Endothelial cell of umbilical vein (primary cell): ENCODE measurements at regions not wholly inside any gene's neighbourhood (a gene's known extent, or its start where the extent isn't known, plus 50 kb on each side); places are given as distances from the start of the nearest gene placed in this dataset.

Source experiments
- BruUV-seq: library from RNA; stranded (reverse); fragments of 400-500 nt; replicated peaks from 2 replicates; lab custom pipeline; 2021; lab: Mats Ljungman, UMichigan
- CTCF ChIA-PET: fragments of 300-600, 350-600 bp; sonication (Branson Sonifier 250); formaldehyde crosslinking; loops from one replicate; lab custom pipeline; 2021; ENCODE audit warnings: antibody characterized with exemption, inconsistent platforms; lab: Charles Lee
- POLR2A ChIA-PET: fragments of 300-600, 350-600 bp; sonication (Branson Sonifier 250); formaldehyde crosslinking; loops from one replicate; lab custom pipeline; 2021; ENCODE audit warnings: antibody characterized with exemption, inconsistent platforms; lab: Charles Lee
- DNase-seq: peaks from one replicate; pipeline ENCODE4 v3.0.0-alpha.2; 2011; ENCODE audit warnings: low read depth, low spot score
- FAIRE-seq: peaks from 2 replicates; lab custom pipeline; 2011; peaks lifted over from hg19 to GRCh38; lab: Jason Lieb, UNC
- H2AFZ ChIP-seq: 2 replicates; pipeline ENCODE4 v1.6.0; 2012; ENCODE audit warnings: low read depth, low read length, control low read depth, inconsistent platforms
- H3K27ac ChIP-seq: 2 replicates; pipeline ENCODE4 v1.5.1; 2011; ENCODE audit warnings: low read depth, mild to moderate bottlenecking, control low read depth, low read length, moderate library complexity; ENCODE audit not compliant: insufficient read depth
- H3K27me3 ChIP-seq, 2 experiments: 2 replicates each; pipeline versions ENCODE4 v1.6.0 to v1.6.1; 2011; ENCODE audit warnings: low read length in 2 of 2, mixed read lengths in 1 of 2; ENCODE audit not compliant: control insufficient read depth in 2 of 2, insufficient read depth in 2 of 2
- H3K36me3 ChIP-seq, 2 experiments: 2 replicates in 1 of 2; 3 replicates in 1 of 2; pipeline ENCODE4 v1.5.1; 2011; ENCODE audit warnings: low read length in 2 of 2, mild to moderate bottlenecking in 1 of 2, moderate library complexity in 1 of 2; ENCODE audit not compliant: control insufficient read depth in 2 of 2, insufficient read depth in 2 of 2; ENCODE audit errors: extremely low read depth in 1 of 2
- H3K4me1 ChIP-seq: 3 replicates; pipeline ENCODE4 v1.5.1; 2011; ENCODE audit warnings: mild to moderate bottlenecking, low read length; ENCODE audit not compliant: control insufficient read depth, insufficient read depth; ENCODE audit errors: extremely low read depth
- H3K4me2 ChIP-seq: 2 replicates; pipeline ENCODE4 v1.6.1; 2011; ENCODE audit warnings: low read length, control low read depth, mixed read lengths; ENCODE audit not compliant: insufficient read depth
- H3K4me3 ChIP-seq, 3 experiments: fragments of 200-600 bp in 1 of 3; sonication (generic), shearing (Covaris generic) in 1 of 3; replicated peaks in 1 of 3; 2 replicates each; pipeline ENCODE4 v1.5.1; 2011 to 2016; ENCODE audit warnings: control low read depth in 3 of 3, low read length in 3 of 3, mild to moderate bottlenecking in 2 of 3, inconsistent platforms in 1 of 3, low read depth in 1 of 3, moderate library complexity in 1 of 3; ENCODE audit not compliant: insufficient read depth in 1 of 3
- H3K79me2 ChIP-seq: 2 replicates; pipeline ENCODE4 v1.6.0; 2012; ENCODE audit warnings: low read length, inconsistent platforms; ENCODE audit not compliant: control insufficient read depth, insufficient read depth
- H3K9ac ChIP-seq: replicated peaks from 2 replicates; pipeline ENCODE3; 2011; ENCODE audit warnings: low read length, control low read depth; ENCODE audit not compliant: insufficient read depth; ENCODE audit errors: extremely low read depth
- H3K9me1 ChIP-seq: replicated peaks from 3 replicates; pipeline ENCODE4 v1.6.0; 2011; ENCODE audit warnings: mild to moderate bottlenecking, low read length; ENCODE audit not compliant: control insufficient read depth, insufficient read depth; ENCODE audit errors: extremely low read depth
- H3K9me3 ChIP-seq: replicated peaks from 2 replicates; pipeline ENCODE4 v1.5.1; 2012; ENCODE audit warnings: low read length, inconsistent platforms; ENCODE audit not compliant: control insufficient read depth, insufficient read depth
- H4K20me1 ChIP-seq: replicated peaks from 2 replicates; pipeline ENCODE3; 2011; ENCODE audit warnings: mild to moderate bottlenecking, low read length; ENCODE audit not compliant: control insufficient read depth, insufficient read depth; ENCODE audit errors: extremely low read depth
- EZH2 ChIP-seq: IDR thresholded peaks from 2 replicates; pipeline ENCODE4 v1.6.1; 2012; ENCODE audit warnings: borderline replicate concordance, low read depth, mild to moderate bottlenecking, moderate library complexity, low read length, inconsistent platforms; ENCODE audit not compliant: severe bottlenecking
- FOS ChIP-seq: IDR thresholded peaks from 2 replicates; pipeline ENCODE4 v1.6.1; 2011; ENCODE audit warnings: mild to moderate bottlenecking, low read length, moderate library complexity, borderline replicate concordance; ENCODE audit not compliant: insufficient read depth
- GATA2 ChIP-seq: IDR thresholded peaks from 2 replicates; pipeline ENCODE4 v1.7.0; 2011; ENCODE audit warnings: low read depth, mild to moderate bottlenecking, moderate library complexity, mixed read lengths, low read length; ENCODE audit not compliant: insufficient read length, insufficient read depth
- JUN ChIP-seq: IDR thresholded peaks from 2 replicates; pipeline ENCODE4 v1.6.1; 2011; ENCODE audit warnings: borderline replicate concordance, low read depth; ENCODE audit not compliant: insufficient read length, insufficient read depth
- MYC ChIP-seq: IDR thresholded peaks from one replicate; pipeline ENCODE4 v1.6.1; 2011; ENCODE audit warnings: mild to moderate bottlenecking, low read depth, low read length
- POLR2A ChIP-seq: IDR thresholded peaks from 2 replicates; pipeline ENCODE4 v1.6.1; 2012; ENCODE audit warnings: low read depth, mild to moderate bottlenecking, control low read depth, low read length
- POLR2AphosphoS5 ChIP-seq: IDR thresholded peaks from 2 replicates; pipeline ENCODE4 v1.6.1; 2012; ENCODE audit warnings: low read depth, mild to moderate bottlenecking, control low read depth, low read length, moderate library complexity; ENCODE audit not compliant: insufficient read depth
- dilution Hi-C: fragments of 300-500 bp; cut with MboI; formaldehyde crosslinking; loops from one replicate; pipeline ENCODE4 v1.15.0; 2019; ENCODE audit warnings: low sequenced_read_pairs; ENCODE audit not compliant: extremely low pct_ligation_motif_present
- intact Hi-C: fragments of 100-400 bp; cut with micrococcal nuclease; formaldehyde crosslinking; loops from one replicate; pipeline ENCODE4 v1.10.0; 2022
- TF ChIP-seq, protein P1 (sequence below), 2 donors: IDR thresholded peaks; 1 replicate in 1 of 2; 2 replicates in 1 of 2; pipeline ENCODE4 v1.5.1; 2011; ENCODE audit warnings: low read length in 2 of 2, mild to moderate bottlenecking in 2 of 2, moderate library complexity in 2 of 2, control low read depth in 1 of 2, inconsistent platforms in 1 of 2, low read depth in 1 of 2; ENCODE audit not compliant: insufficient read depth in 1 of 2; ENCODE audit errors: extremely low read depth in 1 of 2
- TF ChIP-seq, protein P2 (sequence below): IDR thresholded peaks from 2 replicates; pipeline ENCODE4 v1.6.1; 2011; ENCODE audit not compliant: insufficient read depth, insufficient read length

DNA sequence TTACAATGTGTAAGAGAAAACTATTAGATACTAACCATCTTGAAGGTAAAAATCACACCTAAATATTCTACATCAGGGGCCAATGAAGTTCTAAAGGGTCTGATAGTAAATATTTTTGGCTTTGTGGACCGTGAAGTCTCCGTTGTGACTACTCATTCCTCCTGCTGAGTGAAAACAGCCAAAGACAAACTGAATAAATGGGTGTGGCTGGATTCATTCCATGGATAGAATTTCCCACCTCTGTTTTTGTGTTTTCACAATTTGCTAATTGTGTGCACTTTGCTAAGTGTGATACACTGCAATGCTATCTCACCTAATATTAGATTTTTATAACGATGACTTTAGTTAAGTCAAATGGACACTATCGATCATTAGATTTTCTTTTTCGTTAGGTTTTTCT is 1474.0 kb downstream of the PLA2G4A start:
- no TSS peak for BruUV-seq
- Histone ChIP-seq H4K20me1 (no peaks in the 10 kb centered on the region), H3K9me3 (no peaks in the 10 kb centered on the region), H3K4me1 (no peaks in the 10 kb centered on the region), H3K79me2 (no peaks in the 10 kb centered on the region), H3K9me1 (no peaks in the 10 kb centered on the region), H3K36me3 (no peaks in the 10 kb centered on the region), H3K4me3 (no peak overlapping the region), H3K4me2 (no peak overlapping the region), H3K9ac (no peak overlapping the region), H3K27me3 (no peaks in the 10 kb centered on the region), H3K27ac (no peak overlapping the region), H2AFZ (no peak overlapping the region)
- CTCF ChIA-PET: no interaction called here
- dilution Hi-C loops (no loop called here), intact Hi-C loops (no loop called here)
- DNase-seq: no peak
- no peak for FAIRE-seq
- POLR2A ChIA-PET: no interaction called here
- TF ChIP-seq, protein P1, sequence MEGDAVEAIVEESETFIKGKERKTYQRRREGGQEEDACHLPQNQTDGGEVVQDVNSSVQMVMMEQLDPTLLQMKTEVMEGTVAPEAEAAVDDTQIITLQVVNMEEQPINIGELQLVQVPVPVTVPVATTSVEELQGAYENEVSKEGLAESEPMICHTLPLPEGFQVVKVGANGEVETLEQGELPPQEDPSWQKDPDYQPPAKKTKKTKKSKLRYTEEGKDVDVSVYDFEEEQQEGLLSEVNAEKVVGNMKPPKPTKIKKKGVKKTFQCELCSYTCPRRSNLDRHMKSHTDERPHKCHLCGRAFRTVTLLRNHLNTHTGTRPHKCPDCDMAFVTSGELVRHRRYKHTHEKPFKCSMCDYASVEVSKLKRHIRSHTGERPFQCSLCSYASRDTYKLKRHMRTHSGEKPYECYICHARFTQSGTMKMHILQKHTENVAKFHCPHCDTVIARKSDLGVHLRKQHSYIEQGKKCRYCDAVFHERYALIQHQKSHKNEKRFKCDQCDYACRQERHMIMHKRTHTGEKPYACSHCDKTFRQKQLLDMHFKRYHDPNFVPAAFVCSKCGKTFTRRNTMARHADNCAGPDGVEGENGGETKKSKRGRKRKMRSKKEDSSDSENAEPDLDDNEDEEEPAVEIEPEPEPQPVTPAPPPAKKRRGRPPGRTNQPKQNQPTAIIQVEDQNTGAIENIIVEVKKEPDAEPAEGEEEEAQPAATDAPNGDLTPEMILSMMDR (IDR thresholded peaks at IDR 0.05; ENCODE audit: extremely low read depth in 1 of 2, insufficient read depth in 1 of 2, low read depth in 1 of 2, low read length in 2 of 2): no peak
- no peak for TF ChIP-seq GATA2

DNA sequence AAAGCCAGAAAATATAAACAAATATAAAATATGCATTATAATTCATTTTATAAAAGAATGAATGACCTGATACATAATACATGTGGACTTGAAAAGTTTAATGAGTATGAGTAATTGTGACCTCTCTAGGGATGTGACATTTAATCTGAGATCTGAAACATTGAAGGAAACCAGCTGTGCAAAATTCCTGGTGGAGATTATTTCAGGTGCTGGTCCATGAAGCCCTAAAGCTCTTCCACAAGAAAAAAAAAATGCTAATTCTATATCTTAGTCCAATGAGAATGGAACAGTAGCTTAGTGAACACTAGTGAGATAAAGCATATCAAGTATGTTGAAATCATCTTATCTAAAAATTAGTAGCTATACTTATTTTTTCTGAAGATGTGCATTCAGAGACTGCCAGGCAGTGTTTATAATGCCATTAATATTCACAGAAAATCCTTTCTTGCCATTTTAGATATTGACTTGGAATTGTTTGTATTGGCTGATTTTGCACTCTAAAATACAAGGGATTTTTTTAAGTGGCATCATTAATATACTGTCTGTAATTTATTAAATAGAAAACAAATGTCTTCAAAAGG is 1485.9 kb downstream of the PLA2G4A start:
- FAIRE-seq: no peak
- dilution Hi-C loops: no loop called here

More for the DNA sequence above, 1485.9 kb downstream of the PLA2G4A start:
- H4K20me1 ChIP-seq: no peaks in the 10 kb centered on the region
- DNase-seq: no peak
- no peak overlapping the region for H2AFZ ChIP-seq
- H3K9me3 ChIP-seq: no peaks in the 10 kb centered on the region
- no peaks in the 10 kb centered on the region for H3K9me1 ChIP-seq
- TF ChIP-seq, protein P2, sequence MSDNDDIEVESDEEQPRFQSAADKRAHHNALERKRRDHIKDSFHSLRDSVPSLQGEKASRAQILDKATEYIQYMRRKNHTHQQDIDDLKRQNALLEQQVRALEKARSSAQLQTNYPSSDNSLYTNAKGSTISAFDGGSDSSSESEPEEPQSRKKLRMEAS: no peak
- TF ChIP-seq GATA2 (no peak), FOS (no peak), POLR2A (no peak), JUN (no peak), MYC (no peak), POLR2AphosphoS5 (no peak), EZH2 (no peak)
- TF ChIP-seq, protein P1 (IDR thresholded peaks at IDR 0.05; ENCODE audit: extremely low read depth in 1 of 2, insufficient read depth in 1 of 2, low read depth in 1 of 2, low read length in 2 of 2): no peak
- H3K36me3 ChIP-seq: no peaks in the 10 kb centered on the region
- no peaks in the 10 kb centered on the region for H3K79me2 ChIP-seq
- H3K27me3 ChIP-seq: no peaks in the 10 kb centered on the region
- no peak overlapping the region for H3K4me3 ChIP-seq
- no peak overlapping the region for H3K27ac ChIP-seq
- no peak overlapping the region for H3K4me2 ChIP-seq
- CTCF ChIA-PET: interaction anchor here (1.1 kb wide), 1 partner anchor 19 kb away, joined by 3 read pairs; no protein-coding TSS in a partner anchor
- H3K4me1 ChIP-seq: no peaks in the 10 kb centered on the region
- intact Hi-C loops: no loop called here
- no TSS peak for BruUV-seq
- POLR2A ChIA-PET: no interaction called here
- no peak overlapping the region for H3K9ac ChIP-seq
